Retina (tissue), 1 donor: ENCODE measurements at regions not wholly inside any gene's neighbourhood (a gene's known extent, or its start where the extent isn't known, plus 50 kb on each side); places are given as distances from the start of the nearest gene placed in this dataset.
"Not testable (repeated sequence)": the region's sequence is repeated elsewhere in the genome, so short reads cannot be mapped to it uniquely, and the experiment has no call there.

Source experiments
- DNase-seq: peaks from one replicate; pipeline ENCODE4 v3.0.0-alpha.2; 2016

DNA sequence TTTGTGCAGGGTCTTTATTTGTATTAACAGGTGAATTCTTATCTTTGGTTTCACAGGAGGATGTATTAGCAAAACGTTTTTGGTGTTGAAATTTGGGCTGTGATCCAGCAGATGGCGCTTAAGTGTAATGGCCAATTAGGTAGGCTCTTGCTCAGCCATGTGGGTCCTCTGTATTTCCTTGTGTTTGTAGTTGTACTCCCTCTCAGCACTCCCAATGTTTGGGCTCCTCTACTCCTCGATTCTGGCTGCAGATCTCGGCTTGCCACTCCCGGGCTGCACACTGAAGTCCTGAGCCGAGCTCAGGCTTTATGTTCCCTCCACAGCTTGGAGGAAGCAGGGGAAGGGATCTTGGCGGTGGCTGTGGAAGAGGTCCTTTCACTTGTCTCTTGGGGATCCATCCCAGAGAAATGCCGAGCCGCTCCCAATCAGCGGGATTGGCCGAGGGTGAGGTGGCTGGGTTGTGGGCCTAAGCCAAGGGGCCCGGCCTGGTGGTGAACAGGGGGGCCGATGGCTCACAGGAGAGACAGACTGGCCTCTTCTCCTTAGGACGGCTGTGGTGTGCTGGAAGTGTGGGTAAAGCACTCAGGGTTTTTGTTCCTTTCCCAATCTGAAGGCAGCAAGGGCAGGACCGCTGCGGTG is 133.7 kb downstream of the AEBP2 start:
- DNase-seq, result no peak

DNA sequence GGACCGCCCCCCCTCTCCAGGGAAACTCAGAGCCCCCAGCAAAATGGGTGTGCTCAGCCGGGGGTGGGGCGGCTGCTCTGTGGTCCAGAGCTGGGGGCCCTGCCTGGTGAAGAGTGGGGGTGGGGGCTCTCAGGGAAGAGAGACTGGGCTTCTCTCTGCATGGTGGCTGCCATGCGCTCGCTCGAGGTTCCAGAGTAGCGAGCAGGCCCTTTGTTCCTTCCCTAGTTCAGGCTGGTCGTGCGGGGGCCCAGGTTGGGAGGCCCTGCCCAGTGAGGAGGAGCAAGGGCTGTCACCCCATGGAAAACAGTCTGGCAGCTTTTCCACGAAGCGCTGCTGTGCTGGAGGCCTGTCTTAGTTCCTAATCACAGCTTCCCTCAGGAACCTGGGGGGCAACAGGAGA is 134.6 kb downstream of the AEBP2 start:
- DNase-seq, result no peak

DNA sequence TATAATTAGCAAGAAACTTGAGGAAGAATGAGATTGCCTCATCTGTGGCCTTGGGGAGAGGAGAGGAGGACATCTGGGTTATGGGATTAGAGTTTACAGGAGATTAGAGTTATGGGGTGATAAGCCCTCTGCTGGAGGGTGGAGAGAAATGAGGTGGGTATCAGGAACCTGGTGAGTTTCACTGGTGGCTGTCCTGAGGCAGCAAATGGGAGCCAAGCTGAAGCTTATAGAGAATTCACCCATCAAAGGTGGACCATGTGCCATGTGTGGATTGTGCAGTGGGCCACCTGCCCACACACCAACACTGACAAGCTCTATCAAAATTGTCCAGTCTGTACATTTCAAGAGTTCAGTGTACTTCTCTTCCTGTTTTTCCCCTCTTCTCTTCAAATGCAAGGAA is 135.3 kb downstream of the AEBP2 start:
- no peak for DNase-seq

DNA sequence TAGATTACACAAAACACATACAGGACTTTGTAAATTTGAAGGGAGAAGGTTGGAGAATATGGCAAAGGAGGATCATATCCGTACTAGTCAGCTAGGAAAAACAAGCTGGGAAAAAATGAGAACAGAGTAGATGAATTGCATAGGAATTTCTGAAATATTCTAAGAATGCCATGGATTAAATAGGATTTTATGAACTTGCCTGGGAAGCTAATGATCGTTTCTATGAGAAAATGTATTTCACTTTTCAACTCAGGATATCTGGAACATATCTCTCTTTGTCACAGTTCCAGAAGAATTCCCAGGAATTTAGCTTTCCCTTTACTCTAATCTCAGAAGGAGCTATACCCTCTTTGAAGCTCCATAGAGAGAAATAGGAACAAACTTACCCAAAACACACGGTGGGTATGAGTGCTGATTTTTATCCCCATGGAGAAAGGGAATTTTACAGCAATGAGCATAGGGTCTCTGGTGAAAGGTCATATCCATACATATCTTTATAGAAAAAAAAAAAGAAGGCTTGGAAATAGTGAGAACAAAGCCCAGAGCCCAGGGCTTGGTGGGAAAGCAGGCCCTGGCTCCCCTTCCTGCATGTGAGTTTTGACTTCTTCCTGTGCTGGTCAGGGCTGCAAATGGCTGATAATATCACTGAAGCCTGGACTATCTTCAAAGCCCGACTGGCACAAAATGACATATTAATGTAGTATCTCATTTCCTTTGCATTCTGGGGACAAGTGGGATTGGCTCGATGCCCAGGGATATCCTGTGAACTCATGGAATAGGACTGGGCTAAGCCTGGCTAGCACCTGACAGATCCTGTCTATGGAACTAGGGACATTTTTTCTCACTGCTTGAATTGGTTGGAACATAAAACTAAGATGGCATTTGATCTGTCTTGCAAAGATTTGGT is 136.3 kb downstream of the AEBP2 start:
- no peak for DNase-seq

DNA sequence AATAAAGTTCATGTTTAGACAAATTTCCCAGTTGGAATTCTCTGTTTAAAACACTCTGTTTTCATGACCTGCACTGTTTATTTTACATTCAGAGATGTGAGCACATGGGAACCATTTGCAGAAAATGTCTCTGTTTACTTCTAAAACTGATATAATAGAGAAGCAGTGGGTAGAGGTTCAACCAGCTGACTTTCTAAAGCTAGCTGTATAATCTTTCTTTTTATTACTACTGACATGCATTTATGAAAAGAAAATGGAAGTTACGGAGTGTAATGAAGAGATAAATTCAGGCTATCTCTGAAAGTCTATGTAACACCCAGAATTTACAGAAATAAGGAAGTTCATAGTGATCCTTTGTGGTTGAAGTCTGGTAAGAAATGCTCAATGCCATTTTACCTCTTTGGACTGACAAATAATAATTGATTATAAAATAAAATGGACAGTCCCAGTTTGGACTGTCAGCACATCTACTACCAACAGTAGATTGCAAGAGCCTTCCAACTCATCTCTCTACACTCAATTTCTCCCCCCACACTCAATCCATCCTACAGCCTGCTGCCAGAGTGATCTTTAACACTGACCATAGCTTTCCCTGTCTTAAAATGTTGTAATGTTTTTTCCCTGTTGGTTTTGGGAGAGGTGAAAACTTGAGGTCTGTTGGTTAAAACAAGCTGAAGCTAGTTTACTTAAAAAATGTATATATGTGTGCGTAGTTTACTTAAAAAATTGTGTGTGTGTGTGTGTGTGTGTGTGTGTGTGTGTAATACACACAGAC is 137.4 kb downstream of the AEBP2 start:
- DNase-seq, result no peak

DNA sequence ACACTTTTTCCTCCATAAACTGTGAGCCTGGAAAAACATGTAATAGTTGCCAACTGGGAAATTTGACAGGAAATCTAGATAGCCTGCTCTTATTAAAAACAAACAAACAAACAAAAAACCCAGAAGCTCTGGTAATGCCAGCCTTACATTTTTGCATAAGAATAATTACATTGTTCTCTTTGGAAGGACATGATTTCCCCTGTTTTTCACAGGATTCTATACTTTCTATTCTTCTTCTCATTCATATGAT is 137.9 kb downstream of the AEBP2 start:
- no peak for DNase-seq

DNA sequence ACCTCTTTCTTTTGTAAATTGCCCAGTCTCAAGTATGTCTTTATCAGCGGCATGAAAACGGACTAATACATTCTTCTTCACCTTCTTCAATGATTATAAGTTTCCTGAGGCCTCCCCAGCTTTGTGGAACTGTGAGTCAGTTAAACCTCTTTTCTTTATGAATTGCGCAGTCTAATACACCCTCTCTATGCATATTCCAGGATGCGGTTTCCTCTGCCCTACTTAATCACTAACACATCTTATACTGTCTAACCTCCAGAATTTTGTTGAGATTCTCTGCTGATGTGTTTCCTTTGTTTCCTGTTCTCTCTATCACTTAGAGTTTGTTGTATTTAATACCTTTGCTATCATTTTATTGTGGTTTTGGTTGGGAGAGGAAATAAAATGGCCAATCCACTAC is 145.4 kb downstream of the AEBP2 start:
- DNase-seq, result no peak

DNA sequence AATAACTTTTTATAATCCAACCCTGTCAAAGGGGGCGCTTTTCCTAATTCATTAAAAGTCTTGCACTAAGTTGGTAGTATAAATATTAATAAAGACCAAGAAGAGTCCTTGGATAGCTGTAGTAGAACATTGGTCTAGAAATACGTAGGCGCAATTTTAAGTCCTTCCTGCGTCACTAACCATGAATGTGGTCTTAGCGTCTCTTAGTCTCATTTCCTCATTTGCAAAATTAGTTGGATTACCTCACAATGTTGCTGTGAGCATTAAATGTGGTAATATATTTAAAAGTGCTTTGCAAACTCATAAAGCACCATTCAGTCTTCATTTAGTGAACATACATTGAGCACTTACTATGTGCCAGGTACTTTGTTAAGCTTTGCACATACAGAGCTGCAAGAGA is 149.7 kb downstream of the AEBP2 start:
- no peak for DNase-seq

DNA sequence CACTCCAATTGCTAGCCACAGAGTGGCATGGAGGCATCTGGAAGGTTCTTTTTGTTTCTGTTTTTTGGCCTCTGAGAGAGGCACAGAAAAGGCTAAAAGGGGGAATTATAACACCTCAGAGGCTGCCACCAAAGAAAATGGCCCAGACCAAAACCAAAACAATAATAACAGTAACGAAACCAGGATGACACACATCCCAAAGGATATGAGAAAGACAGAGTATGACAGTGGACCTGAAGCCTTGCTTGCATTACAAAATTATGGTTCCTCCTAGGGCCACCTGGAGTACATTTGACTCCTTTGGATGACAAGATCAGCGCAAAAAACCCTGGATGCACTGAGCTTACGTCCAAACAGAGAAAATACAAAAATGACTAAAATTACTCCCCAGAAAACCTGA is 152.7 kb downstream of the AEBP2 start:
- no peak for DNase-seq

DNA sequence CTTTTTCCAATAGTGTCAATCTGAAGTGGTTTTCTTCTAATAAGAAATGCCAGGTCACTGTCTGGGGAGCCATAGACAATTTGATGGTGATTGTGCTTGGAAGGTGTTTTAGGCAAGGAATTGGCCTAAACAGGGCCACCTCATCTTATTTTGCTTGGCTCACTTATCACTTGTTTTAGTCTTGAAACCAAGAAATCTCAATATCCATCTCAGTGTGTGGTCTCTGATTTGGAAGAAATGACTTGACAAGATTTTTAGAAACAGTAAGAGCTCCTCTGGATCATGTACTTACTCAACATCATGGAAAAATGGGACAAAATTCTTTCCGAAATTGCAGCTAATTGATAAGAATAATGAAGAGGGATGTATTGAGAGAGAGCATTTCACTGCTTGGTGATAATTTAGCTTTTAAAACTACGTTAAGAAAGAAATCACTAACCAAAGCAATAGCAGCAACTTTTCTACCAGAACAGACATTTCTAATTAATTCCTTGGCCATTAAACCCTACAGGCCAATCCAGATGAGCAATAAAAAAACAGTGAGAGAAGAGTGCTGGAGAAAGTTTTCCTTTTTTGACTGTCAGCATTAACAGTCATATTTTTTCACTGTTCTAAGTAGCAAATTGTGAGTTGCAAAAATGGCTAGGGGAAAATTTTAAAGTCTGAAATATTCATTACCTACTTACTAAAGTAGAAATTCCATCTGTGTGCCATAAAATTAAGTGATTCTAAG is 157.3 kb downstream of the AEBP2 start:
- DNase-seq, result no peak

DNA sequence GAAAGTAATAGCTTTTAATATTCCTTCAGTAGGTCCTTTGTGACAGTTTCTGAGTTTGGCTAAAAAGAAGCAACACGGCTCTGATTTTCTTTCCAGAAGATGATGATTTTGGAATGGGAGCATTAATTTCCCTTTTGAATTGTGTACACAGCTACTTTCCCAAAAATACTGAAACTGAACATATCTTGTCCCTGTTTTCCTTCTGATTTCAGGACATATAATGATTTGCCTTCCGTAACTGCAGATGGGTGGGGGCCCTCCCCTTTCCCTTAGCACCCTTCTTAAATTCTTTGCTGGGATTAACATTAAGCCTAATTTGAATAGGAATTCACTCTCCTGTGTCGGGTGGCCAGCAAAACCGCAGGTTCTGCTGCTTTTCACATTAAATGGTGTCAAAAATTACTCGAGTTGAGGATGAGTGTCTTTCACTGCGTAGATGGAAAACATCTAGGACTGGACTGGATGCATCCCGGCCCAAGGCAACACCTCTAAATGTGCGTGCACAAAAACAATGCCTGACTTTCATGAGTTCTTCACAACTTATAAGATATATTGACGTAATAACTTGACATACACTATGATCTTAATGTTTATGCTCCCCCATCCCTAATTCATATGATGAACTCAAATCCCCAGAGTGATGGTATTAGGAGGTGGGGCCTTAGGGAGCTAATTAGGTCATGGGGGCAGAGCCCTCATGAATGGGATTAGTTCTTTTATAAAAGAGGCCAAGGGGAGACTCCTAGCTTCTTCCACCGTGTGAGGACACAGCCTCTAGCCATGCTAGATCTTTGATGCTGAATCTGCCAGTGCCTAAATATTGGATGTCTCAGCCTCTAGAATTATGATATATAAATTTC is 158.1 kb downstream of the AEBP2 start:
- DNase-seq, result no peak

DNA sequence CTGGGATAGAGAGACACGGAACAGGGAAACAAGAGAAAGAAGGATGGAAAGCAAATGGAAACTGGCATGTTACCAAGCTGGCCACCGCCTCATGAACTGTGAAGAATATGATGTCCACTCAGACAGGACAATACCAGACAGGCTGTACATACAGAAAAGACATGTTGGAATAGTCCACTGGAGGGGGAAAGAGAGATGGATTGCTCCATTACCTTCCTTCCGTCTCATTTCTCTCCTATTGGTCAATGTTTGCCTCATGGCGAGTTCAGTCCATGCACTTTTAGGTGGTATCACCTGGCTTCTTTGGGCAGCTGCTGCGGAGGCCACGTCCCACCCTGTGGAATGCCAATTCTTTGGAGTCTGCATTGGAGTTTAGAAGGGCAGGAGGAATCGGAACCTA is 166.4 kb downstream of the AEBP2 start:
- DNase-seq, result no peak

DNA sequence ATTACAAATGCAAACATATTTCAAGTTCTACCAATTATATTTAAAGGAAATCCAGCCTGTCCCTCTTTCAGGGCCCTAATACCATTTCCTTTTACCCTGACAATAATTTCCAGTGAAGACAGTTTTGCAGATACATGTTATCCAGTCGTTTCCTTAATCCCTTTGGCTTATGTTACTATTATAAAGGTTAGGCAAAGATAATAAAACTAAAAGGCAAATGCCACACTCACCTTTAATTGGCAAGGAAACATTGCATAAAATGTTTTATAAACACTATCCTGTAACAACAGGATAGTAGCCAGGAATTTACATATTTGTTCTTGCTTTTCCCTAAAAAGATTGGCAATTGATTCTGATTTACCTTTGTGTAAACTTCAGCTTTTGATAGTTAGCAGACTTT is 168.7 kb downstream of the AEBP2 start:
- no peak for DNase-seq

DNA sequence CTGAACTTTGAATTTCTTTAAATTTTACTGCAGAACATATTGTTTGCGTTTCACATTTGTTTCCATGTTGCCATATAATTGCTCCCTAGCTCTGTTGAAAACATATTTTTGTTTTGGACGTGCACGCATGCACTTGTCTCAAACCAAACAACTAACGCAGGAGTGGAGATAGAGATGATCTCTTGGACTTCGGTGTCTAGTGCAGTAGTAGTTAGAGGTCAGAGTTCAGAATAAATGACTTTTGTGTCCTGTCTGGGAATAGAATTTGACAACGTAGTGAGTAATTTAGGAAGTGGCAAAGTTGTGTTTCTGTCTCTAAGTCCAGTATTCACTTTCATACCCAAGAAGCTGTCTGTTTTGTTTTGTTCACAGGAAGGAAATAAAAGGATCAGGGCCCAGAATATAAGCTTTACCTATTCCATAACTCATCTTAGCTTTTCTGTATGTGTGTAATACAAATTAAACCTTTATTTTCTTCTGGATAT is 173.8 kb downstream of the AEBP2 start:
- DNase-seq, result no peak

DNA sequence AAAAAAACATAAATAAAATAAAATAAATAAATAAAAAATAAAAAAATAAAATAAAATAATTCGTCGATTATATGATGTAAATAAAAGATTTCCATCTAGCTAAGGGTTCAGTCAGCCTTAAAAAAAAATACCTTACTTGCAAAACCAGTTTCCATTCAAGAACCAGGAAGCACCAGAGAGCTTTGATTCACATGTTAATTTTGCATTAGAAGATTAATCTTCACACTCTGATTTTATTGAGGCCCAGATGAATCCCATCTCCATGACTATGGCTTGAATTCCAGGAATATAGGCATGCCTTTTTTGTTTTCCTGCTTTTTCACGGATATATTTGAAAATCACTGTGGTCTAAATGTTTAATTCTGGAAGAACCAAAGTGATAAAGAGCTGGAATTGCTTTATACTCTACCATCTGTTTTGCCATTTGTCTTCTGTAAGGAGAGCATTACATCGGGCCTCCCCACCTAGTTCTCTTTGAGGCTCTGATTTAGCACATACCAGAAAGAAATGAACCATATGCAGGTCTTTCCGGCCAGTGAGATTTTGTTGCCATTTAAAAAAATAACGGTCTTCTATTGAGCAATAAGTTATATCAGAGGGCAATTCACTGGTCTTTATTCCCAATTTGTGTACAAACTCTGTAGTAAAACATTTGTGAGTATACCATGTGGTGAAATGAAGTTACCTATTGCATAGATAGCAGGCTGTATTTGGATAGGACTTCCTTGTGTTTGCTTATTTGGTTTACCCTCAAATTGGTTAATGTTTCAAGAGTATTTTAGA is 175.5 kb downstream of the AEBP2 start:
- DNase-seq, result no peak

DNA sequence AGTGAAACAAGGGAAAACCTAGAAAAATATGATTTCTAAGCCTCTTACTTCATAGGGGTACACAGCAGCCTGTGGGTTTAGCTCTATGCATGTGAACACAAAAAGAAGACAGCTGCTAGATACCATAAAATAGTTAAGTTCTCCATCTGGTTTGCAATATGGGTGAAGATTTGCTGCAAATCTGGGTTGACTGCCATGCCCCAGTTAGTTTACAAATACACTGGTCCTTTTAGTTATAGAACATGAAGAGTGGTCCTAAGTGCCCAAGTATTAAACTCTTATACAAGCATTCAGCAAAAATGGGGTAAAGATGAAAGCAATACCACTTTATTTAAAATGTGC is 176.1 kb downstream of the AEBP2 start:
- no peak for DNase-seq

DNA sequence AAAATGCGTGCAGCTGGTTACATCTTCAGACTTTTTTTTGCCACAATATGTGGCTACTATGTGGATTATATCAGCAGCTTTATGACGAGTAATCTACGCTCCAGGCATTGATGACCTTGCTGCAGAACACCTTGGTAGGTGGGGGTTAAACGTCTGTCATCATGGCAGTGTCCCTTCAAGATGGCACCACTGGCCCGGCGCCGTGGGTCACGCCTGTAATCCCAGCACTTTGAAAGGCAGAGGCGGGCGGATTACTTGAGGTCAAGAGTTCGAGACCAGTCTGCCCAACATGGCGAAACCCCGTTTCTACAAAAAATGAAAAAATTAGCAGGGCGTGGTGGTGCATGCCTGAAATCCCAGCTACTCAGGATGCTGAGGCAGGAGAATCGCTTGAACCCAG is 177.5 kb downstream of the AEBP2 start:
- DNase-seq, result no peak

DNA sequence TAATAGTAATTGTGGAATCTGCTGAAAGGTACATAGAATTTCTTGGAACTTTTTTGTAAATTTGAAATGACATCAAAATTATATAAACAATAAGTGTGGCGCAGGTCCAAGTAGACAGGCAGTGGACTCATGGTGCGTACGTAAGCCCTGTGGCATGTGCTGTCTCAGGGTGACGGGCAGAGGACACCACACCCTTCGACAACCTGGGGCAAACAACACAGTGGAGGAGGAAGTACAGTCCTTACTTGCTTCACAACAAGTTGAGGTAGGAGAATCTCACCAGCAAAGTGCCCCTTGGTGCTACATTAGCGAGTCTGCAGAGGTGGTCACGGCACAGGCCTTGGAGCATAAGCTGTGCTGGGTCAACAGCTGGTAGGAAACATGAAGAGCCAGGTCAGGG is 180.9 kb downstream of the AEBP2 start:
- DNase-seq, result no peak

DNA sequence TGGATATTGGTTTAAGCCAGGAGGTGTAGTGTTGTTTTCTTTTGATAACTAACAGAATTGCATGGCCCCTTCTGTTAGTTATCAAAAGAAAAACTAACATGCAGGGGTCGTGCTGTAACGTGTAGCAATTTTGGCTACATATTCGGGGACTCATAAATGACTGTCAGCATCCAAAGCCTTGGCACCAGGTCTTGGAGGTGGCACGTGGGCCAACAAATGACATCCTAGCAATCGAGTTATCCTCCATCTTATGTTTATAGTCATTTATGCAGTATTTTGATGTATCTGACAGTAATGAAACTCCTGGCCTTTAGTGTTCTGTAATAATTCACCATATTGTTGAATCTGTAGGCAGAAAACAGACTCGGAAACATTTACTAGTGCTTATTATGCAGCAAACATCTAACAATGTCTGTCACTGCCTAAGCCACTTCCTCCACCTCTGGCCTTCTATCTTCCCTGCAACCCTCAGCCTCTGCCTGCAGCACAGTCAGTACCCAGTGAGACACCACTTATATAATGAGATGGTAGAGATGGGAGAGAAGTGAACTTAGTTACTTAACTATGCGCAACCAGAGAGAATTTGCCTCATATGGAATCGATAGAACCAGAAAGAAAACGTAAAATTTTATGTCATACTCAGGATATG is 184.6 kb downstream of the AEBP2 start:
- DNase-seq, result no peak

DNA sequence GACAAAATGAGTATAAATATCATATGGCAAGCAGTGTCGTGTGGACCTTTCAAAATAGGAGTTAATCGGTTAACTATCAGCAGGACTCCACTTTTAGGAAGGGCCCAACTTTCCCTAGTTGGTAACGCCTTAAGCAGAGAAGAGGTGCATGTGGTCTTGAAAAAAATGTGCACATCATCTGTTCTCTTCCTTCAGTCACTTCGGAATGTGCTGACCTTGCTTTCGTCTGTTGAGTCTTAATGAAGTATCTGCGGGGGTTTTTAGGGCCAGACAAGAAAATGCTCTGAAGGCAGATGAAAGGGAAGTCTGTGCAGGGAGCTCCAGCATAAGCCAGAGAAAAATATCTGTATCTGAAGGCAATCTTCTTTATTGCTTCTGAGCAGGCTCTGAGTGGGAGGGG is 185.2 kb downstream of the AEBP2 start:
- no peak for DNase-seq

DNA sequence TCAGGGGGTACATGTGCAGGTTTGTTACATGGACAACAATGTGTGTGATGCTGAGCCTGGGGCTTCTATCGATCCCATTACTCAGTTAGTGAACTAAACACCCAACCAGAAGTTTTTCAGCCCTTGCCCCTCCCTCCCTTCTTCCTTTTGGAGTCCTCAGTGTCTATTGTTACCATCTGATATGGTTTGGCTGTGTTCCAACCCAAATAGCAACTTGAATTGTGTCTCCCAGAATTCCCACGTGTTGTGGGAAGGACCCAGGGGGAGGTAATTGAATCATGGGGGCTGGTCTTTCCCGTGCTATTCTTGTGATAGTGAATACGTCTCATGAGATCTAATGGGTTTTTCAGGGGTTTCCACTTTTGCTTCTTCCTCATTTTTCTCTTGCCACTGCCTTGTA is 186.3 kb downstream of the AEBP2 start:
- DNase-seq, result not testable (repeated sequence)
